Liver (tissue), 8 donors: ENCODE measurements at regions not wholly inside any gene's neighbourhood (a gene's known extent, or its start where the extent isn't known, plus 50 kb on each side); places are given as distances from the start of the nearest gene placed in this dataset.

Experiments used
- DNase-seq: peaks from one replicate; pipeline ENCODE4 v3.0.0-alpha.2; 2017; ENCODE audit warnings: low spot score
- H3K27ac ChIP-seq, 2 donors: one replicate each; pipeline ENCODE4 v1.7.0; 2013; ENCODE audit warnings: inconsistent platforms in 2 of 2, low read length in 2 of 2, control low read depth in 1 of 2, low read depth in 1 of 2, mild to moderate bottlenecking in 1 of 2
- H3K27me3 ChIP-seq, 4 donors: one replicate each; pipeline versions ENCODE4 v1.6.1 to v1.7.0; 2013; ENCODE audit warnings: low read length in 3 of 4, inconsistent platforms in 1 of 4, mild to moderate bottlenecking in 1 of 4, moderate library complexity in 1 of 4; ENCODE audit not compliant: control insufficient read depth in 4 of 4, insufficient read depth in 4 of 4
- H3K36me3 ChIP-seq, 4 donors: one replicate each; pipeline versions ENCODE4 v1.6.1 to v1.7.0; 2013; ENCODE audit warnings: low read length in 3 of 4, mild to moderate bottlenecking in 3 of 4, low read depth in 1 of 4, moderate library complexity in 1 of 4; ENCODE audit not compliant: control insufficient read depth in 4 of 4, insufficient read depth in 3 of 4
- H3K4me1 ChIP-seq, 4 donors: one replicate each; pipeline versions ENCODE4 v1.6.1 to v1.7.0; 2013; ENCODE audit warnings: low read length in 3 of 4, mild to moderate bottlenecking in 3 of 4, moderate library complexity in 1 of 4; ENCODE audit not compliant: control insufficient read depth in 4 of 4, insufficient read depth in 4 of 4
- H3K4me3 ChIP-seq, 3 donors: one replicate each; pipeline versions ENCODE4 v1.6.1 to v1.7.0; 2013; ENCODE audit warnings: low read length in 3 of 3, control low read depth in 1 of 3, low read depth in 1 of 3, mild to moderate bottlenecking in 1 of 3
- H3K9ac ChIP-seq, 2 donors: one replicate each; pipeline ENCODE4 v1.7.0; 2013; ENCODE audit warnings: low read length in 2 of 2, mild to moderate bottlenecking in 2 of 2, moderate library complexity in 2 of 2, control low read depth in 1 of 2, low read depth in 1 of 2
- H3K9me3 ChIP-seq, 4 donors: one replicate each; pipeline versions ENCODE4 v1.6.1 to v1.7.0; 2013; ENCODE audit warnings: low read length in 3 of 4; ENCODE audit not compliant: control insufficient read depth in 4 of 4
- EGR1 ChIP-seq, 2 donors: IDR thresholded peaks; 2 replicates each; pipeline ENCODE4 v1.6.1; 2016 to 2018; ENCODE audit warnings: antibody characterized with exemption in 2 of 2, low read depth in 2 of 2
- FOXA1 ChIP-seq: IDR thresholded peaks from 2 replicates; pipeline ENCODE4 v1.6.1; 2016; ENCODE audit warnings: antibody characterized with exemption
- FOXA2 ChIP-seq: IDR thresholded peaks from 2 replicates; pipeline ENCODE4 v1.6.1; 2016; ENCODE audit warnings: antibody characterized with exemption
- GABPA ChIP-seq, 2 donors: IDR thresholded peaks in 1 of 2; conservative IDR thresholded peaks in 1 of 2; 2 replicates each; pipeline ENCODE4 v1.6.1; 2016; ENCODE audit warnings: antibody characterized with exemption in 2 of 2, mild to moderate bottlenecking in 1 of 2, moderate library complexity in 1 of 2
- HNF4A ChIP-seq, 2 donors: conservative IDR thresholded peaks; 2 replicates each; pipeline ENCODE4 v1.6.1; 2016; ENCODE audit warnings: antibody characterized with exemption in 2 of 2, mild to moderate bottlenecking in 2 of 2
- HNF4G ChIP-seq: IDR thresholded peaks from 2 replicates; pipeline ENCODE4 v1.6.1; 2016; ENCODE audit warnings: antibody characterized with exemption
- JUND ChIP-seq, 2 donors: IDR thresholded peaks; 2 replicates each; pipeline ENCODE4 v1.6.1; 2016; ENCODE audit warnings: antibody characterized with exemption in 2 of 2
- NR2F2 ChIP-seq: IDR thresholded peaks from 2 replicates; pipeline ENCODE4 v1.6.1; 2016; ENCODE audit warnings: antibody characterized with exemption
- RAD21 ChIP-seq, 2 donors: IDR thresholded peaks; 2 replicates each; pipeline ENCODE4 v1.6.1; 2016; ENCODE audit warnings: antibody characterized with exemption in 2 of 2, mild to moderate bottlenecking in 2 of 2
- RXRA ChIP-seq, 2 donors: IDR thresholded peaks; 2 replicates each; pipeline ENCODE4 v1.6.1; 2017 to 2018; ENCODE audit warnings: antibody characterized with exemption in 2 of 2, mild to moderate bottlenecking in 1 of 2
- SP1 ChIP-seq: IDR thresholded peaks from 2 replicates; pipeline ENCODE4 v1.6.1; 2018; ENCODE audit warnings: antibody characterized with exemption, mild to moderate bottlenecking
- TAF1 ChIP-seq: conservative IDR thresholded peaks from 2 replicates; pipeline ENCODE4 v1.6.1; 2016; ENCODE audit warnings: antibody characterized with exemption, mild to moderate bottlenecking
- YY1 ChIP-seq: IDR thresholded peaks from 2 replicates; pipeline ENCODE4 v1.6.1; 2016; ENCODE audit warnings: antibody characterized with exemption, mild to moderate bottlenecking
- WGBS: extraction: QIAGEN DNeasy Blood & Tissue Kit; methylation state at CpG from one replicate; pipeline ENCODE4 v1.1.7; 2013; 5-methylcytosine and 5-hydroxymethylcytosine counted together
- TF ChIP-seq, protein P1 (sequence below): IDR thresholded peaks from 2 replicates; pipeline ENCODE4 v1.6.1; 2016; ENCODE audit warnings: antibody characterized with exemption
- TF ChIP-seq, protein P2 (sequence below): IDR thresholded peaks from 2 replicates; pipeline ENCODE4 v1.6.1; 2016; ENCODE audit warnings: antibody characterized with exemption
- TF ChIP-seq, protein P3 (sequence below): fragments of 150-350 bp; IDR thresholded peaks from 2 replicates; pipeline ENCODE4 v1.5.1; 2017; ENCODE audit warnings: improper control_type of control experiment, low read depth, low read length; ENCODE audit not compliant: missing input control
- TF ChIP-seq, protein P4 (sequence below): IDR thresholded peaks from 2 replicates; pipeline ENCODE4 v1.6.1; 2016; ENCODE audit warnings: antibody characterized with exemption
- TF ChIP-seq, protein P5 (sequence below): IDR thresholded peaks from 2 replicates; pipeline ENCODE4 v1.6.1; 2016; ENCODE audit warnings: antibody characterized with exemption, mild to moderate bottlenecking
- donor health status: healthy.
- donor health status: healthy.
- donor health status: healthy.
- donor health status: healthy.
- donor health status: healthy.

DNA sequence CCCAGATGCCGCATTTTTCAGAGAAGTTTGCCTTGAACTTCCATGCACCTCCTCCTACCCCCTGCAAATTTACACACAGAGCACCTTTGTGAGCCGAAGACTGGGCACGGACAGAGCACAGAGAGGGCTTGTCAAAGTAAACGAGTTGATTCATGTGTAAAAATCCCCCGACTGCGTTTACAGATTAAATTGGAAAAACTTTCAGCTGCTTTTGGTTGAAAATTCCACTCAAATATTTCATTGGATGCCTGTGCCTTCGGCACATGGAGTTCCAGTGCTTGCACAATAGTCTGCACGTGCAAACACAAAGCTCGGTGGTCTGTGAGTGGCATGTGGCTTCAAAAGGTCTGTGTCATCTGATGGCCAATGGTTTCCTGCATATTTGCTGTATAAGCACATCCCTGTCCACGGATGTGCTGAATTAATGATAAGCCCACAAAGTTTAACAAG lies 177.5 kb downstream of the SETD4 start:
- Histone ChIP-seq H3K27ac (no peak overlapping the region), H3K36me3 (no peaks in the 10 kb centered on the region), H3K27me3 (peaks cover 0 to 7% (median 0%) of the 10 kb centered on the region in 4 donors), H3K4me3 (no peak overlapping the region), H3K4me1 (no peaks in the 10 kb centered on the region), H3K9me3 (no peaks in the 10 kb centered on the region), H3K9ac (no peak overlapping the region)
- DNase-seq = no peak
- WGBS = 23% methylated on average over 10 of the region's 10 CpGs
- TF ChIP-seq YY1 = no peak
- TF ChIP-seq FOXA2 = no peak
- TF ChIP-seq JUND (IDR thresholded peaks at IDR 0.05) = no peak
- TF ChIP-seq HNF4G = no peak
- TF ChIP-seq, protein P1, sequence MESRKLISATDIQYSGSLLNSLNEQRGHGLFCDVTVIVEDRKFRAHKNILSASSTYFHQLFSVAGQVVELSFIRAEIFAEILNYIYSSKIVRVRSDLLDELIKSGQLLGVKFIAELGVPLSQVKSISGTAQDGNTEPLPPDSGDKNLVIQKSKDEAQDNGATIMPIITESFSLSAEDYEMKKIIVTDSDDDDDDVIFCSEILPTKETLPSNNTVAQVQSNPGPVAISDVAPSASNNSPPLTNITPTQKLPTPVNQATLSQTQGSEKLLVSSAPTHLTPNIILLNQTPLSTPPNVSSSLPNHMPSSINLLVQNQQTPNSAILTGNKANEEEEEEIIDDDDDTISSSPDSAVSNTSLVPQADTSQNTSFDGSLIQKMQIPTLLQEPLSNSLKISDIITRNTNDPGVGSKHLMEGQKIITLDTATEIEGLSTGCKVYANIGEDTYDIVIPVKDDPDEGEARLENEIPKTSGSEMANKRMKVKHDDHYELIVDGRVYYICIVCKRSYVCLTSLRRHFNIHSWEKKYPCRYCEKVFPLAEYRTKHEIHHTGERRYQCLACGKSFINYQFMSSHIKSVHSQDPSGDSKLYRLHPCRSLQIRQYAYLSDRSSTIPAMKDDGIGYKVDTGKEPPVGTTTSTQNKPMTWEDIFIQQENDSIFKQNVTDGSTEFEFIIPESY = no peak

DNA sequence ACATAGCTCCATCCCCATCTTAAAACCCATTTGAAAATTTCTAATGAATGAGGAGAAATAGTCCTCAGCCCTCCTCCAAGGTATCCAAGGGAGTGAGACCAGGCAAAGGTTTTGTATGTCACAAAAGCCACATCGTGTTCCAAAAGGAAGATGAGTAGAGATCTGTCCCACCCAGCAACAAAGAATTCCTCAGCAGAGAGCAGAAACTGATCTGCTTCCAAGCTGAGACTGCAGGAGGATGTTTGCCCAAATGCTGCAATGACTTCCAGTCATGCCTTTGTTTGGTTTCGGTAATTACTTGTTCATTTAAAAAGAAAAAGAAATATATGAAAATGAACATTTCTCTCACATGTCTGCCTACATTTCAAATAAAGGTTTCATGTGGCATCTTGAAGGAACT lies 186.9 kb downstream of the SETD4 start:
- no peak for TF ChIP-seq HNF4G
- no peak for TF ChIP-seq JUND (IDR thresholded peaks at IDR 0.05)
- TF ChIP-seq, protein P2, sequence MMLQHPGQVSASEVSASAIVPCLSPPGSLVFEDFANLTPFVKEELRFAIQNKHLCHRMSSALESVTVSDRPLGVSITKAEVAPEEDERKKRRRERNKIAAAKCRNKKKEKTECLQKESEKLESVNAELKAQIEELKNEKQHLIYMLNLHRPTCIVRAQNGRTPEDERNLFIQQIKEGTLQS = no peak
- no peak for TF ChIP-seq RXRA (IDR thresholded peaks at IDR 0.05)
- no peak for TF ChIP-seq YY1
- no peak for TF ChIP-seq TAF1
- no peak for TF ChIP-seq NR2F2
- TF ChIP-seq, protein P3, sequence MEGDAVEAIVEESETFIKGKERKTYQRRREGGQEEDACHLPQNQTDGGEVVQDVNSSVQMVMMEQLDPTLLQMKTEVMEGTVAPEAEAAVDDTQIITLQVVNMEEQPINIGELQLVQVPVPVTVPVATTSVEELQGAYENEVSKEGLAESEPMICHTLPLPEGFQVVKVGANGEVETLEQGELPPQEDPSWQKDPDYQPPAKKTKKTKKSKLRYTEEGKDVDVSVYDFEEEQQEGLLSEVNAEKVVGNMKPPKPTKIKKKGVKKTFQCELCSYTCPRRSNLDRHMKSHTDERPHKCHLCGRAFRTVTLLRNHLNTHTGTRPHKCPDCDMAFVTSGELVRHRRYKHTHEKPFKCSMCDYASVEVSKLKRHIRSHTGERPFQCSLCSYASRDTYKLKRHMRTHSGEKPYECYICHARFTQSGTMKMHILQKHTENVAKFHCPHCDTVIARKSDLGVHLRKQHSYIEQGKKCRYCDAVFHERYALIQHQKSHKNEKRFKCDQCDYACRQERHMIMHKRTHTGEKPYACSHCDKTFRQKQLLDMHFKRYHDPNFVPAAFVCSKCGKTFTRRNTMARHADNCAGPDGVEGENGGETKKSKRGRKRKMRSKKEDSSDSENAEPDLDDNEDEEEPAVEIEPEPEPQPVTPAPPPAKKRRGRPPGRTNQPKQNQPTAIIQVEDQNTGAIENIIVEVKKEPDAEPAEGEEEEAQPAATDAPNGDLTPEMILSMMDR = no peak
- TF ChIP-seq HNF4A (conservative IDR thresholded peaks at IDR 0.05) = no peak
- TF ChIP-seq SP1 = no peak
- TF ChIP-seq, protein P1 = no peak
- no peak for TF ChIP-seq FOXA1
- no peak for TF ChIP-seq FOXA2
- no peak for TF ChIP-seq GABPA (IDR thresholded peaks at IDR 0.05 in 1 of 2, conservative IDR thresholded peaks at IDR 0.05 in 1 of 2)
- no peak for TF ChIP-seq EGR1 (IDR thresholded peaks at IDR 0.05; ENCODE audit: low read depth in 2 of 2)
- no peak for TF ChIP-seq RAD21 (IDR thresholded peaks at IDR 0.05)
- TF ChIP-seq, protein P4, sequence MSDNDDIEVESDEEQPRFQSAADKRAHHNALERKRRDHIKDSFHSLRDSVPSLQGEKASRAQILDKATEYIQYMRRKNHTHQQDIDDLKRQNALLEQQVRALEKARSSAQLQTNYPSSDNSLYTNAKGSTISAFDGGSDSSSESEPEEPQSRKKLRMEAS = no peak
- TF ChIP-seq, protein P5, sequence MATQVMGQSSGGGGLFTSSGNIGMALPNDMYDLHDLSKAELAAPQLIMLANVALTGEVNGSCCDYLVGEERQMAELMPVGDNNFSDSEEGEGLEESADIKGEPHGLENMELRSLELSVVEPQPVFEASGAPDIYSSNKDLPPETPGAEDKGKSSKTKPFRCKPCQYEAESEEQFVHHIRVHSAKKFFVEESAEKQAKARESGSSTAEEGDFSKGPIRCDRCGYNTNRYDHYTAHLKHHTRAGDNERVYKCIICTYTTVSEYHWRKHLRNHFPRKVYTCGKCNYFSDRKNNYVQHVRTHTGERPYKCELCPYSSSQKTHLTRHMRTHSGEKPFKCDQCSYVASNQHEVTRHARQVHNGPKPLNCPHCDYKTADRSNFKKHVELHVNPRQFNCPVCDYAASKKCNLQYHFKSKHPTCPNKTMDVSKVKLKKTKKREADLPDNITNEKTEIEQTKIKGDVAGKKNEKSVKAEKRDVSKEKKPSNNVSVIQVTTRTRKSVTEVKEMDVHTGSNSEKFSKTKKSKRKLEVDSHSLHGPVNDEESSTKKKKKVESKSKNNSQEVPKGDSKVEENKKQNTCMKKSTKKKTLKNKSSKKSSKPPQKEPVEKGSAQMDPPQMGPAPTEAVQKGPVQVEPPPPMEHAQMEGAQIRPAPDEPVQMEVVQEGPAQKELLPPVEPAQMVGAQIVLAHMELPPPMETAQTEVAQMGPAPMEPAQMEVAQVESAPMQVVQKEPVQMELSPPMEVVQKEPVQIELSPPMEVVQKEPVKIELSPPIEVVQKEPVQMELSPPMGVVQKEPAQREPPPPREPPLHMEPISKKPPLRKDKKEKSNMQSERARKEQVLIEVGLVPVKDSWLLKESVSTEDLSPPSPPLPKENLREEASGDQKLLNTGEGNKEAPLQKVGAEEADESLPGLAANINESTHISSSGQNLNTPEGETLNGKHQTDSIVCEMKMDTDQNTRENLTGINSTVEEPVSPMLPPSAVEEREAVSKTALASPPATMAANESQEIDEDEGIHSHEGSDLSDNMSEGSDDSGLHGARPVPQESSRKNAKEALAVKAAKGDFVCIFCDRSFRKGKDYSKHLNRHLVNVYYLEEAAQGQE = no peak
- 51% methylated on average over 2 of the region's 2 CpGs for WGBS
- H3K4me1 ChIP-seq = no peaks in the 10 kb centered on the region

More for the DNA sequence above, 186.9 kb downstream of the SETD4 start:
- Histone ChIP-seq H3K27ac (no peak overlapping the region), H3K9ac (no peak overlapping the region), H3K4me3 (no peak overlapping the region), H3K36me3 (no peaks in the 10 kb centered on the region), H3K9me3 (peaks cover 0 to 7% (median under 1%) of the 10 kb centered on the region in 4 donors), H3K27me3 (peaks cover 0 to 13% (median 2%) of the 10 kb centered on the region in 4 donors)
- no peak for DNase-seq
